ENCODE measurements at regions not wholly inside any gene's neighbourhood (a gene's known extent, or its start where the extent isn't known, plus 50 kb on each side); places are given as distances from the start of the nearest gene placed in this dataset.
A peak's percentile ranks its signal among the peaks of the same experiment; 100 is the strongest.

GRCh38 chr13:80255946-80256345, 85.0 kb downstream of the SPRY2 start:
- Histone ChIP-seq H3K27ac (no peak overlapping the region), H3K36me3 (no peaks in the 10 kb centered on the region), H3K4me1 (no peaks in the 10 kb centered on the region), H3K9me3 (no peaks in the 10 kb centered on the region), H3K27me3 (no peaks in the 10 kb centered on the region), H3K4me3 (no peak overlapping the region)
- DNase-seq (ENCODE audit: low spot score in 2 of 2) = no peak
- TF ChIP-seq, protein P1, sequence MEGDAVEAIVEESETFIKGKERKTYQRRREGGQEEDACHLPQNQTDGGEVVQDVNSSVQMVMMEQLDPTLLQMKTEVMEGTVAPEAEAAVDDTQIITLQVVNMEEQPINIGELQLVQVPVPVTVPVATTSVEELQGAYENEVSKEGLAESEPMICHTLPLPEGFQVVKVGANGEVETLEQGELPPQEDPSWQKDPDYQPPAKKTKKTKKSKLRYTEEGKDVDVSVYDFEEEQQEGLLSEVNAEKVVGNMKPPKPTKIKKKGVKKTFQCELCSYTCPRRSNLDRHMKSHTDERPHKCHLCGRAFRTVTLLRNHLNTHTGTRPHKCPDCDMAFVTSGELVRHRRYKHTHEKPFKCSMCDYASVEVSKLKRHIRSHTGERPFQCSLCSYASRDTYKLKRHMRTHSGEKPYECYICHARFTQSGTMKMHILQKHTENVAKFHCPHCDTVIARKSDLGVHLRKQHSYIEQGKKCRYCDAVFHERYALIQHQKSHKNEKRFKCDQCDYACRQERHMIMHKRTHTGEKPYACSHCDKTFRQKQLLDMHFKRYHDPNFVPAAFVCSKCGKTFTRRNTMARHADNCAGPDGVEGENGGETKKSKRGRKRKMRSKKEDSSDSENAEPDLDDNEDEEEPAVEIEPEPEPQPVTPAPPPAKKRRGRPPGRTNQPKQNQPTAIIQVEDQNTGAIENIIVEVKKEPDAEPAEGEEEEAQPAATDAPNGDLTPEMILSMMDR (IDR thresholded peaks at IDR 0.05) = no peak
- TF ChIP-seq POLR2A (IDR thresholded peaks at IDR 0.05) (no peak), POLR2AphosphoS5 (IDR thresholded peaks at IDR 0.05) (no peak)
- intact Hi-C loops (cut with DNase I; ENCODE audit: low total_unique reads) = no loop called here

DNA sequence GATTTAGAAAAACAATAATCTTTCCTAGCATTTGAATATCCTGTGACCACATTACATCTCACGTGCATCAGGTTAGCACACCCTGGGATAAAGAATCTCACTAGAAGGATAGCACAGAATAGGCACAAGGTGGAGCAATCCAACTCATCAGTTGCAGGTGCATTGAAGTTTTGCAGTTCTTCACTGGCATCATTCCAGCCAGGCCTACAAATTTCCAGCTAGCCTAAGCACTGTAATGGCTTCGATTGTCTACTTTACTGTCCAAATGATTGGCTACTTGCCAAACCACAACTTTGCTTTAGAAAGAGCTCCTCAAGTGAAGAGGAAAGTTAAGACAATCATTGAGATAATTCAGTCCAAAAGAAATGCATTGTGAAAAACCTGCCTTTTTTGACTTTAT, 89.5 kb downstream of the SPRY2 start:
- Histone ChIP-seq H3K9me3 (no peaks in the 10 kb centered on the region), H3K27ac (no peak overlapping the region), H3K36me3 (no peaks in the 10 kb centered on the region), H3K4me3 (no peak overlapping the region), H3K4me1 (no peaks in the 10 kb centered on the region), H3K27me3 (no peaks in the 10 kb centered on the region)
- TF ChIP-seq POLR2AphosphoS5 (IDR thresholded peaks at IDR 0.05) (no peak), POLR2A (IDR thresholded peaks at IDR 0.05) (no peak)
- TF ChIP-seq, protein P1 (IDR thresholded peaks at IDR 0.05) = no peak
- no peak for DNase-seq (ENCODE audit: low spot score in 2 of 2)
- intact Hi-C loops (cut with DNase I; ENCODE audit: low total_unique reads) = no loop called here

DNA sequence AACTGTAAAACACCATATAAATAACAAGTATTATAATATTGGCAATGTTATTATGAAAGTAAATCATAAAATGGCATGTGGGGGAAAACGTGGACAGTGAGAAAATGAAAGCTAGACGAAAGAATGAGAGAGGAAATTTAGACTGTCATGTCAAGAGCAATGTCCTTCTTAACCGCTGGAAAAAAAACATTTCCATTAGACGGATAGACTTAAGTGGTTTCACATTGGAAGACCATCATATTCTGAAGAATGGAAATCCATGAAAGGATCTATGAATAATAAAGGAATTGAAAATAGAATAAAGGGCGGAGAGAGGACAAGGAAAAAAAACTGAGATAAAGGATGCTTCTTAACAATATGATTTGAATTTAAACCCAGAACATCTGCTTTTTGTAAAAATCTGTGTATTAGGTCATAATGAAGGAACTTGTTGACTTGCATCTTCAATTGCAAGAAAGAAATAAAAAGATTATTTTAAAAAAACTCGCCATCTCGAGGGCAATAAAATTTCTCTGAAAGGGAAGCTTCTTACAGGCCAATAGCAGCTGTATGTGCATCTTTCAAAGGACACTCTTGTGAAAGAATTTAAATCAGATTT, 90.6 kb downstream of the SPRY2 start:
- no peaks in the 10 kb centered on the region for H3K27me3 ChIP-seq
- no peaks in the 10 kb centered on the region for H3K4me1 ChIP-seq
- no peak for DNase-seq (ENCODE audit: low spot score in 2 of 2)
- peak overlapping the region in 2 of 3 donors; percentile 8 to 30 for H3K4me3 ChIP-seq
- no peaks in the 10 kb centered on the region for H3K36me3 ChIP-seq
- intact Hi-C loops (cut with DNase I; ENCODE audit: low total_unique reads) = no loop called here
- H3K9me3 ChIP-seq = no peaks in the 10 kb centered on the region
- H3K27ac ChIP-seq = no peak overlapping the region
- no peak for TF ChIP-seq POLR2A (IDR thresholded peaks at IDR 0.05)
- TF ChIP-seq POLR2AphosphoS5 (IDR thresholded peaks at IDR 0.05) = no peak
- TF ChIP-seq, protein P1 (IDR thresholded peaks at IDR 0.05) = no peak

DNA sequence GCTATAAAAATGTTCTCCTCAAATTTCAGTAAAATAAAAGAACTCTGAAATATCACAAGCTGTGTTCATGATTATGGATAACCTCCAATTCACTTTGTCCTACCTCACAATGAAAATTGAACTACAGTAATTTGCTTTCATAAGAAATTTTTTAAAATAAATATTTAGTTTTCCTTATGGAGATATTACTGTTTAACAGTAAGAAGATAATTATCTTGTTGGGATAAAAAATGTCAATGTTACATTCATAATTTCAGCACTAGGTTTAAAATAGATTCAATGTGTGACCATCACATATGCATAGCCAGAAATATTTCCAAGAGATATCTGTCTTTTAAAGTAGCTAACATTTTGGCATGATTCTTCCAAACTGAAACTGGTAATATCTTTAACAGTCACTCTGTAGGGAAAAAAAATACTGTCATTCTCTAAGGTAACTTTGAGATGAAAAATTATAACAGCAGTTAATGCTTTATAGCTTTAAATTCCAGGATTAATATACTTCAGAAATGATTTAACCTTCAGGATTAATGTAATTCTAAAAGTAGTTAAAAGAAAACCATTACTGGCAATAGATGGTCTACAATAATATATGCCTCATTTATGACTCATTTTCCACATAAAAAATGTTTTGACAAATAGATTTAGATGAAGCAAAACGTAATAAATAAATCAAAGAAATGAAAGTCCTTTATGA, 91.3 kb downstream of the SPRY2 start:
- H3K27ac ChIP-seq = no peak overlapping the region
- no peaks in the 10 kb centered on the region for H3K4me1 ChIP-seq
- no peak for DNase-seq (ENCODE audit: low spot score in 2 of 2)
- H3K27me3 ChIP-seq = no peaks in the 10 kb centered on the region
- H3K36me3 ChIP-seq = no peaks in the 10 kb centered on the region
- TF ChIP-seq POLR2A (IDR thresholded peaks at IDR 0.05) = no peak
- TF ChIP-seq, protein P1 (IDR thresholded peaks at IDR 0.05) = no peak
- TF ChIP-seq POLR2AphosphoS5 (IDR thresholded peaks at IDR 0.05) = no peak
- H3K4me3 ChIP-seq = peak overlapping the region in 1 of 3 donors; percentile 8
- intact Hi-C loops (cut with DNase I; ENCODE audit: low total_unique reads) = no loop called here
- H3K9me3 ChIP-seq = no peaks in the 10 kb centered on the region

- intact Hi-C loops (cut with DNase I; ENCODE audit: low total_unique reads) = no loop called here
- TF ChIP-seq POLR2AphosphoS5 (IDR thresholded peaks at IDR 0.05) (no peak), POLR2A (IDR thresholded peaks at IDR 0.05) (no peak)
- TF ChIP-seq, protein P1 (IDR thresholded peaks at IDR 0.05) = no peak
These were observed 95.7 kb downstream of the SPRY2 start for GRCh38 chr13:80245162-80245733.

More at GRCh38 chr13:80245162-80245733, 95.7 kb downstream of the SPRY2 start:
- Histone ChIP-seq H3K36me3 (no peaks in the 10 kb centered on the region), H3K4me1 (no peaks in the 10 kb centered on the region), H3K27ac (no peak overlapping the region), H3K9me3 (no peaks in the 10 kb centered on the region), H3K27me3 (no peaks in the 10 kb centered on the region), H3K4me3 (no peak overlapping the region)
- DNase-seq (ENCODE audit: low spot score in 2 of 2) = no peak

Measured in breast epithelium (tissue), 4 donors.